ENCODE measurements at regions not wholly inside any gene's neighbourhood (a gene's known extent, or its start where the extent isn't known, plus 50 kb on each side); places are given as distances from the start of the nearest gene placed in this dataset.

- TF ChIP-seq SMC3 (conservative IDR thresholded peaks at IDR 0.05; ENCODE audit: poor library complexity) (no peak), EZH2 (IDR thresholded peaks at IDR 0.05; ENCODE audit: borderline replicate concordance, insufficient read depth, low read length, poor library complexity, severe bottlenecking) (no peak), POLR2AphosphoS5 (IDR thresholded peaks at IDR 0.05) (no peak)
These were observed 124.0 kb upstream of the TAF11L2 start for GRCh38 chr5:17373814-17374556.

All from neural cell (in vitro differentiated cells).